ENCODE measurements at regions not wholly inside any gene's neighbourhood (a gene's known extent, or its start where the extent isn't known, plus 50 kb on each side); places are given as distances from the start of the nearest gene placed in this dataset.

DNA sequence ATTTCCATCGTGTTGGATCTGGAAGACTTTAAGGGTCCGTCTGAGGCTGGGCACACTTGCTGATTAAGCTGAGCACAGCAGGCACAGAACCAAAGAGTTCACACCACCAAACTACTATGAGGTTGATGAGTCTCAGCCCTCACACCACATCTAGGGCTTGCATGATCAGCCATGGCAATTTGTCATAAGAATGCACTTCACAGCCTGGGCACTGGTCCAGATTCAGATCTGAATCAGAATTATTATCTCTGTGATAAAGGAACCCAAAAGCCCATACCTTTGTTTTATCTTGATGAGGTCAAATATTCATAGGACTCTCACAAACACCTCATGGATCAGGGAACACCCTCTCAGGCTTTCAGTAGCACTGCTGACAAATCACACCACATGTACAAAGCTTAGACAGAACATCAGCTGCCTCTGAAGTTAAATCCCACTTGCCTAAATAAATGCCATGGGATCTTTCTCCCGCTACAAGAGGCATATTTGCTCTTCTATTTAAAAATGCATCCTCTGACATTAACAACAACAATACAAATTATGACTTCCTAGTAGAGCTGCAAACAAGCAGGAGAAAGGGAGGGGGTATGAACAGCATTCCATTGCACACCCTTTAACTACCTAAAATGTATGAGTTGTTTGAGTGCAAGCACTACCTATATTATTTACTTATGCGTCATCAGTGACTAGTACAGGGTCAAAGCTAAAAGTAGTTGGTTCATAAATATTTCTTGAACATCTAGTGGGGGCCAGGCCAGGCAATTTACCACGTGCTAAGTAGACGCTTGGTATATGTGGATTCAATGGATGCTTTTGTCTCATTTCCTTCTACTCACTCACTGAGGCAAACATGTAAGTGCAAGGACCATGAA, 186.3 kb upstream of the FGF13 start:
- TF ChIP-seq POLR2AphosphoS5 (IDR thresholded peaks at IDR 0.05; ENCODE audit: low read depth) (no peak), JUNB (IDR thresholded peaks at IDR 0.05; ENCODE audit: unreplicated experiment) (no peak), EZH2phosphoT487 (IDR thresholded peaks at IDR 0.05; ENCODE audit: unreplicated experiment) (no peak), ZNF114 (CRISPR knock-in tag; IDR thresholded peaks at IDR 0.05) (no peak), ZNF331 (CRISPR knock-in tag; IDR thresholded peaks at IDR 0.05; ENCODE audit: low read depth) (no peak)
- TF ChIP-seq, protein P1, sequence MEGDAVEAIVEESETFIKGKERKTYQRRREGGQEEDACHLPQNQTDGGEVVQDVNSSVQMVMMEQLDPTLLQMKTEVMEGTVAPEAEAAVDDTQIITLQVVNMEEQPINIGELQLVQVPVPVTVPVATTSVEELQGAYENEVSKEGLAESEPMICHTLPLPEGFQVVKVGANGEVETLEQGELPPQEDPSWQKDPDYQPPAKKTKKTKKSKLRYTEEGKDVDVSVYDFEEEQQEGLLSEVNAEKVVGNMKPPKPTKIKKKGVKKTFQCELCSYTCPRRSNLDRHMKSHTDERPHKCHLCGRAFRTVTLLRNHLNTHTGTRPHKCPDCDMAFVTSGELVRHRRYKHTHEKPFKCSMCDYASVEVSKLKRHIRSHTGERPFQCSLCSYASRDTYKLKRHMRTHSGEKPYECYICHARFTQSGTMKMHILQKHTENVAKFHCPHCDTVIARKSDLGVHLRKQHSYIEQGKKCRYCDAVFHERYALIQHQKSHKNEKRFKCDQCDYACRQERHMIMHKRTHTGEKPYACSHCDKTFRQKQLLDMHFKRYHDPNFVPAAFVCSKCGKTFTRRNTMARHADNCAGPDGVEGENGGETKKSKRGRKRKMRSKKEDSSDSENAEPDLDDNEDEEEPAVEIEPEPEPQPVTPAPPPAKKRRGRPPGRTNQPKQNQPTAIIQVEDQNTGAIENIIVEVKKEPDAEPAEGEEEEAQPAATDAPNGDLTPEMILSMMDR (conservative IDR thresholded peaks at IDR 0.05; ENCODE audit: low read depth in 2 of 2) = no peak
- TF ChIP-seq, protein P2, sequence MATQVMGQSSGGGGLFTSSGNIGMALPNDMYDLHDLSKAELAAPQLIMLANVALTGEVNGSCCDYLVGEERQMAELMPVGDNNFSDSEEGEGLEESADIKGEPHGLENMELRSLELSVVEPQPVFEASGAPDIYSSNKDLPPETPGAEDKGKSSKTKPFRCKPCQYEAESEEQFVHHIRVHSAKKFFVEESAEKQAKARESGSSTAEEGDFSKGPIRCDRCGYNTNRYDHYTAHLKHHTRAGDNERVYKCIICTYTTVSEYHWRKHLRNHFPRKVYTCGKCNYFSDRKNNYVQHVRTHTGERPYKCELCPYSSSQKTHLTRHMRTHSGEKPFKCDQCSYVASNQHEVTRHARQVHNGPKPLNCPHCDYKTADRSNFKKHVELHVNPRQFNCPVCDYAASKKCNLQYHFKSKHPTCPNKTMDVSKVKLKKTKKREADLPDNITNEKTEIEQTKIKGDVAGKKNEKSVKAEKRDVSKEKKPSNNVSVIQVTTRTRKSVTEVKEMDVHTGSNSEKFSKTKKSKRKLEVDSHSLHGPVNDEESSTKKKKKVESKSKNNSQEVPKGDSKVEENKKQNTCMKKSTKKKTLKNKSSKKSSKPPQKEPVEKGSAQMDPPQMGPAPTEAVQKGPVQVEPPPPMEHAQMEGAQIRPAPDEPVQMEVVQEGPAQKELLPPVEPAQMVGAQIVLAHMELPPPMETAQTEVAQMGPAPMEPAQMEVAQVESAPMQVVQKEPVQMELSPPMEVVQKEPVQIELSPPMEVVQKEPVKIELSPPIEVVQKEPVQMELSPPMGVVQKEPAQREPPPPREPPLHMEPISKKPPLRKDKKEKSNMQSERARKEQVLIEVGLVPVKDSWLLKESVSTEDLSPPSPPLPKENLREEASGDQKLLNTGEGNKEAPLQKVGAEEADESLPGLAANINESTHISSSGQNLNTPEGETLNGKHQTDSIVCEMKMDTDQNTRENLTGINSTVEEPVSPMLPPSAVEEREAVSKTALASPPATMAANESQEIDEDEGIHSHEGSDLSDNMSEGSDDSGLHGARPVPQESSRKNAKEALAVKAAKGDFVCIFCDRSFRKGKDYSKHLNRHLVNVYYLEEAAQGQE (IDR thresholded peaks at IDR 0.05; ENCODE audit: unreplicated experiment) = no peak
